GM12864 (cell line): ENCODE measurements at regions not wholly inside any gene's neighbourhood (a gene's known extent, or its start where the extent isn't known, plus 50 kb on each side); places are given as distances from the start of the nearest gene placed in this dataset.
"Not testable (repeated sequence)": the region's sequence is repeated elsewhere in the genome, so short reads cannot be mapped to it uniquely, and the experiment has no call there.

Experiments
- DNase-seq: peaks from one replicate; pipeline ENCODE4 v3.0.0-alpha.2; 2011; ENCODE audit warnings: low read depth
- H3K4me3 ChIP-seq: 2 replicates; pipeline ENCODE4 v1.5.1; 2011; ENCODE audit warnings: mild to moderate bottlenecking, low read depth, low read length, control low read depth
- CTCF ChIP-seq: IDR thresholded peaks from 2 replicates; pipeline ENCODE4 v1.5.1; 2011; ENCODE audit warnings: low read depth, mild to moderate bottlenecking, moderate library complexity, low read length, control low read depth, inconsistent platforms; ENCODE audit errors: missing control alignments

- DNase-seq, result no peak
- no peak overlapping the region for H3K4me3 ChIP-seq
- no peak for TF ChIP-seq CTCF
Observed at GRCh38 chr3:182644790-182645433, 148.4 kb upstream of the ATP11B start.

DNA sequence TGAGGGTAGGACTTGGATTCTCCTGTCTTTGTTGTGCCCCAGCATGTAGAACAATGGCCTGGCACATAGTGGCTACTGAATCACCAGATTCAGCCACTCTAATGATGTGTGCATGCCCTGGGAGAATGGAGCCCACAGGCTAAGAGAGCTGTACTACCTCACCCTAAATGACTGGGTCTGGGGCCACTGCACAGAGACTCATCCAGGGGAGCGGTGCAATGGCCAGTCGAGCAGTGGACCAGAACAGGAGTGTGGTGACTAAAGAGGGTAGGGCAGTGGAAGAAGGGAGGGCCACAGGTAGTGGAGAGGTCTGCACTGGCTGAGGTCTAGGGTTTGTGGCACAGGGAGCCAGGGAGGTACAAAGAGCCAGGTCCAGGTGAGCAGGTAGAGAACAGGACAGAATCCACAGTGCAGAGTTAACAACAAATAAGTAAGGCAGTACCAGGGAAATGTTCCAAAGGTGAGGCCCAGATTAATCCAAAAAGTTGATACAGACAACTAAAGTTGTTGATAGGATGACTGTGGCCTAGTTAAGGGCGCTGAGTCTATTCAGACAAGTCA, 142.7 kb upstream of the ATP11B start:
- no peak for TF ChIP-seq CTCF
- no peak for DNase-seq
- H3K4me3 ChIP-seq, result no peak overlapping the region

DNA sequence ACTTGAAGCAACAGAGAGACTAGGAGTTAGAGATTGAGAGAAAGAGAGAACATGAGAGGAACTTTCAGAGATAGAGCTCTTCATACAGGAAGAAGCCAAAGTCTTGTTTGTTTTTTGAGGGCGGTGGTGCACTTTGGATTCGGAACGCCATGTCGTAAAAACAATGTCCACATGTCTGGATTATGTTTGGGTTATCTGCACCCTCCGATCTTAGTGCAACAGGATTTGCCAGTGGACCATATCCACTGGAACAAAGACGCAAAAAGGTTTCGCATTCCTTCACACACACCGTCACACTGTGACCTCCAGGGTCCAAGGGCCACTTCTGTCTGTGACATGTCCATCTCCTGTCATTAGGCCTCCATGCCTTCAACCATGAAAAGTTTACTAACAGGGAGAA, 141.8 kb upstream of the ATP11B start:
- H3K4me3 ChIP-seq, result no peak overlapping the region
- TF ChIP-seq CTCF, result no peak
- no peak for DNase-seq

DNA sequence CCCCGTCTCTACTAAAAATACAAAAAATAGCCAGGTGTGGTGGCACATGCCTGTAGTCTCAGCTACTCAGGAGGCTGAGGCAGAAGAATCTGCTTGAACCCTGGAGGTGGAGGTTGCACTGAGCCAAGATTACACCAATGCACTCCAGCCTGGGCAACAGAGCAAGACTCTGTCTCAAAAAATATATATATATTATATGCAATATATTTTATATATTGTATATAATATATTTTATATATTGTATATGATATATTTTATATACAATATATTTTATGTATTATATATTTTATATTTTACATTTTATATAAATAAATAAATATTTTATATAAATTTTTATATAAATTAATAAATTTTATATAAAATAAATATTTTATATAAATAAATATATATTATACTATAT, 140.2 kb upstream of the ATP11B start:
- not testable (repeated sequence) for H3K4me3 ChIP-seq, DNase-seq

DNA sequence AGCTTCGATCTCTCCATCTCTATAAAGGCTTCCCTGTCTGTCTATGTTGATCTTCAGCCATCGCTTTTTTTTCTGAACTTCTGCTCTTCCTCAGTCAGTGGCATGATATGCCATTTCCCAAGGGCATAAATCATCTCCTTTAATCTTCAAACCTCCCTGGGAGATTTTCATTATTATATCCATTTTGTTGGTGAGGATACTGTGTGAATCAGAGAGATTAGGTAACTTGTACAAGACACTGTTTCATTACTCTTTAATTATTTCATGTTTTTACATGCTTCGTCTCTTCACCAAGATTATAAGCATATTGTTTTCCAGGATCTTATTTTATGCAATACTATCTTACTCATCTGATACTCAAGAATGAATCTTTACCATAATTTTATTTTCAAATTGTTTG, 124.8 kb upstream of the ATP11B start:
- no peak for TF ChIP-seq CTCF
- no peak overlapping the region for H3K4me3 ChIP-seq
- no peak for DNase-seq

GRCh38 chr3:182668974-182669373, 124.3 kb upstream of the ATP11B start:
- DNase-seq, result no peak
- H3K4me3 ChIP-seq, result no peak overlapping the region
- no peak for TF ChIP-seq CTCF

- DNase-seq, result no peak
- TF ChIP-seq CTCF, result no peak
Observed at GRCh38 chr3:182671541-182671940, 121.8 kb upstream of the ATP11B start.

More at GRCh38 chr3:182671541-182671940, 121.8 kb upstream of the ATP11B start:
- H3K4me3 ChIP-seq, result no peak overlapping the region
